GM21786 (cell line): ENCODE measurements at regions not wholly inside any gene's neighbourhood (a gene's known extent, or its start where the extent isn't known, plus 50 kb on each side); places are given as distances from the start of the nearest gene placed in this dataset.

Source experiments
- ATAC-seq: cut with Tn5 transposase; IDR thresholded peaks from one replicate; pipeline ENCODE4 v1.9.1; 2021; ENCODE audit not compliant: unreplicated experiment

GRCh38 chr6:125489579-125490285, 188.0 kb upstream of the HDDC2 start:
- no peak for ATAC-seq

GRCh38 chr6:125491860-125492618, 190.3 kb upstream of the HDDC2 start:
- no peak for ATAC-seq

- ATAC-seq: no peak
Observed at GRCh38 chr6:125498606-125499005, 196.8 kb upstream of the HDDC2 start.

- ATAC-seq: no peak
Observed at GRCh38 chr6:125499535-125499934, 197.8 kb upstream of the HDDC2 start.

- no peak for ATAC-seq
Observed at GRCh38 chr6:125503181-125503580, 201.4 kb upstream of the HDDC2 start.

GRCh38 chr6:125507987-125508655, 206.4 kb upstream of the HDDC2 start:
- ATAC-seq: no peak

- no peak for ATAC-seq
Observed at GRCh38 chr6:125508793-125509192, 207.0 kb upstream of the HDDC2 start.

- ATAC-seq: no peak
Observed at GRCh38 chr6:125509477-125509876, 207.7 kb upstream of the HDDC2 start.

- no peak for ATAC-seq
Observed at GRCh38 chr6:125510405-125510804, 208.6 kb upstream of the HDDC2 start.

- ATAC-seq: no peak
Observed at GRCh38 chr6:125511809-125512396, 210.1 kb upstream of the HDDC2 start.

- peak; percentile 84 for ATAC-seq
Observed at GRCh38 chr6:125512621-125513020, 210.9 kb upstream of the HDDC2 start.

- ATAC-seq: no peak
Observed at GRCh38 chr6:125513978-125514377, 212.2 kb upstream of the HDDC2 start.

GRCh38 chr6:125516644-125517043, 214.9 kb upstream of the HDDC2 start:
- ATAC-seq: no peak

GRCh38 chr6:125519367-125519766, 217.6 kb upstream of the HDDC2 start:
- ATAC-seq: no peak

GRCh38 chr6:125524356-125524755, 222.6 kb upstream of the HDDC2 start:
- ATAC-seq: no peak

- no peak for ATAC-seq
Observed at GRCh38 chr6:125526007-125526720, 223.3 kb upstream of the HEY2 start.

- no peak for ATAC-seq
Observed at GRCh38 chr6:125528621-125529041, 220.8 kb upstream of the HEY2 start.

- ATAC-seq: no peak
Observed at GRCh38 chr6:125529061-125529460, 220.4 kb upstream of the HEY2 start.

- ATAC-seq: no peak
Observed at GRCh38 chr6:125533710-125534397, 215.6 kb upstream of the HEY2 start.
